ENCODE measurements at regions not wholly inside any gene's neighbourhood (a gene's known extent, or its start where the extent isn't known, plus 50 kb on each side); places are given as distances from the start of the nearest gene placed in this dataset.

DNA sequence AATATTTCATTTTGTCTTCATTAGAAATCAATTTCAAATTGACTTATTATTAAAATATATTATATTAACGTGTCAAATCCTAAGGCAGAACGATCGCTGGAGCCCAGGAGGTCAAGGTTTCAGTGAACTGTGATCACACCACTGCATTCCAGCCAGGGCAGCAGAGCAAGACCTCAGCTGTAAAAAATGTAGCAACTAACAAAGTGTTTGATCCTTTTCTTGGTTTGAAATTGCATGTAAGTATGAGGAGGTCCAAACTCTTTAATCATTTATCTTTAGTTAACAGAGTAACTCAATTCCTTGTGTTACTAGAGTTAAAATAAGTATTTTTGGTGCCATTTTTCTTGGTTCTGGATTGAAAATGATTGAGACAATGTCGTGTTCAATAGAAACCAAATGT, 1033.9 kb downstream of the NLGN4X start:
- no peaks in the 10 kb centered on the region for H3K36me3 ChIP-seq (ENCODE audit: insufficient read depth, low read length)
- no peaks in the 10 kb centered on the region for H3K4me1 ChIP-seq (ENCODE audit: insufficient read depth, low read length)
- no peaks in the 10 kb centered on the region for H3K9me3 ChIP-seq (ENCODE audit: low read length)
- H3K4me3 ChIP-seq (ENCODE audit: low read depth in 1 of 2, low read length in 2 of 2): no peak overlapping the region
- H3K27ac ChIP-seq (ENCODE audit: low read depth, low read length): no peak overlapping the region
- no peak overlapping the region for H3K9ac ChIP-seq (ENCODE audit: low read length)
- no peaks in the 10 kb centered on the region for H3K27me3 ChIP-seq (ENCODE audit: control insufficient read depth in 1 of 2, insufficient read depth in 2 of 2, low read length in 2 of 2)

DNA sequence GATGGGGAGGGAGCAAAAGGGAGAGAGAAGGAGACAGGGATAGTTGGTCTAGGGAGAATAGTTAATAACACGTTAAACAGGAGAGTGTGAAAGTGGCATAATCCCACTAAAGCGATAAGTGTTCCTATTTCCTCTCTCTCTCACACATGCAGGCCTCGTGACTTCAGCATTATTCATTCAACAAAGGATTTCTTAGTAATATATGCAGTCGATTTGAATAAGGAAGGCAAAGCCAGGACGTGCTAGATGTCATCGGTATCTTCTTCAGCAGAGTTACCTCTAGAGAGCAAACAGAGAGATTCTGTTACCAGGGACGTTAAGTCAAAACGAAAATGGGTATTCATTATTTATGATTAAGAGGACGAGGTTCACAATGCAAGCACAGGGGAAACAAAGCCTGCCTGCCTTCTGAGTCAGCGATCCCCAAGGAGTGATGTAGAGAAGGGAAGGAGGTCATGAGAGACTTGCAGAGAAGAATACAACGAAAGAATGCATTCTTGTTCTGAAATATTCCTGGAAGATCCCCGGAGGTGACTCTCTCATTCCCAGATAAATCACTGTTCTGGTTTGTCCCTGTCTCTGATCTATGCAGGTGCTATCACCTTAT, 1048.4 kb downstream of the NLGN4X start:
- Histone ChIP-seq H3K4me1 (ENCODE audit: insufficient read depth, low read length) (no peaks in the 10 kb centered on the region), H3K36me3 (ENCODE audit: insufficient read depth, low read length) (no peaks in the 10 kb centered on the region), H3K4me3 (ENCODE audit: low read depth in 1 of 2, low read length in 2 of 2) (no peak overlapping the region), H3K27me3 (ENCODE audit: control insufficient read depth in 1 of 2, insufficient read depth in 2 of 2, low read length in 2 of 2) (no peaks in the 10 kb centered on the region), H3K9ac (ENCODE audit: low read length) (no peak overlapping the region), H3K9me3 (ENCODE audit: low read length) (no peaks in the 10 kb centered on the region), H3K27ac (ENCODE audit: low read depth, low read length) (no peak overlapping the region)

DNA sequence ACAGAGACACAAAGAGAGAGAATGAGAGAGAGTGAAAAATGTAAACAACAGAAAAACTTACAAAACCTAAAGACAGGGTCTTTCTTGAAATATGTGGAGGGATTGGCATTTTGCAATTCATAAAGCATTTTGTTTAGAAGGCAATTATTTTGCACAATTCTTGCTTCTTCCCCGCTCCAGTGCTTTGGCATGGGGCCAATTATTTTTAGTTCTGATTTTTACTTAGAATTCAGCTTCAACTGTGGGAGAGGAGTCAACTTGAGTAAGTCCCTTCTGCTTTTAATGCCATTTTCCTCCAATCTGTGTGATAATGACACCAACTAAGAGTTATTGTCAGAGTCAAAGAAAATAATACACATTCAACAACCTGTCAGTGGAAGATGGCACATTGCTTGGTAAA, 1051.9 kb downstream of the NLGN4X start:
- Histone ChIP-seq H3K9me3 (ENCODE audit: low read length) (no peaks in the 10 kb centered on the region), H3K4me1 (ENCODE audit: insufficient read depth, low read length) (no peaks in the 10 kb centered on the region), H3K9ac (ENCODE audit: low read length) (no peak overlapping the region), H3K4me3 (ENCODE audit: low read depth in 1 of 2, low read length in 2 of 2) (no peak overlapping the region), H3K27me3 (ENCODE audit: control insufficient read depth in 1 of 2, insufficient read depth in 2 of 2, low read length in 2 of 2) (no peaks in the 10 kb centered on the region), H3K27ac (ENCODE audit: low read depth, low read length) (no peak overlapping the region), H3K36me3 (ENCODE audit: insufficient read depth, low read length) (no peaks in the 10 kb centered on the region)

DNA sequence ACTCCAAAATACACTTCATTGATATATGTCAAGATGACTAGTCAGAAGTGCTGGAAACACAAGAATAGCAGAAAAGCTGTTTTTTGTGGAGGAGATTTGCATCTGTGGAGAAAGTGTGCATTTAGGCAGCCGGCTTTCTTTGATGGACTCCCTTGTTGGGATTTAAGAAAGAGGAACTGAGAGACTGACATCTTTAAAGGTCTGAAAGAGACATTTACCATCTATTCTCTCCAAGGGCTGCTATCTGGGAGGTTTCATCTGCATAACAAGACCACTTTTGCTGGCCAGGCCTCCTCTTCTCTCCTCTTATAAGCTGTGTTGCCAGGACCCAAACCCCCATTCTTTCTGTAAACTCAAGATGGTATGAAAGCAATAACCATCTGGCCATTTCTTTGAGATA, 1065.0 kb downstream of the NLGN4X start:
- no peak overlapping the region for H3K4me3 ChIP-seq (ENCODE audit: low read depth in 1 of 2, low read length in 2 of 2)
- H3K9me3 ChIP-seq (ENCODE audit: low read length): no peaks in the 10 kb centered on the region
- no peaks in the 10 kb centered on the region for H3K27me3 ChIP-seq (ENCODE audit: control insufficient read depth in 1 of 2, insufficient read depth in 2 of 2, low read length in 2 of 2)
- H3K36me3 ChIP-seq (ENCODE audit: insufficient read depth, low read length): no peaks in the 10 kb centered on the region
- H3K9ac ChIP-seq (ENCODE audit: low read length): no peak overlapping the region
- H3K27ac ChIP-seq (ENCODE audit: low read depth, low read length): no peak overlapping the region
- no peaks in the 10 kb centered on the region for H3K4me1 ChIP-seq (ENCODE audit: insufficient read depth, low read length)

DNA sequence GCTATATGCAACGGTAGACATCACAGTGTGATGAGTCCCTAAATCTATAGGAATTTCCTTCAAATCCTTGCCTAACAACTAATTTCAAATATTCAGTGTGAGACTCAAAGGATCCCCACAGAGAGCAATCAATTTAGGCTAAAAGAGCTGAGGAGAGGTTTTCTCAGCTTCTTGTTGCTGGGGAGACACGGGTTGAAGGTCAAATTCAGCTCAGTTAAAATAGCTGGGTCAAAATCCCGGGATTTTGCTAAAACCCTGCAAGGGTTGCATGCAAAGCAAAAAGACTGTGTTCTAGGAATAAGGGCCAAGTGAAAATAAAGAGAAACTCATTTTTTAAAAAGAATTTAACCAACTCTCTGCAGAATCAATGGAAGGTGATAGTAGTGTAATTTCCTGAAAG, 1073.4 kb downstream of the NLGN4X start:
- H3K4me1 ChIP-seq (ENCODE audit: insufficient read depth, low read length): no peaks in the 10 kb centered on the region
- no peaks in the 10 kb centered on the region for H3K9me3 ChIP-seq (ENCODE audit: low read length)
- no peak overlapping the region for H3K9ac ChIP-seq (ENCODE audit: low read length)
- no peaks in the 10 kb centered on the region for H3K36me3 ChIP-seq (ENCODE audit: insufficient read depth, low read length)
- no peak overlapping the region for H3K4me3 ChIP-seq (ENCODE audit: low read depth in 1 of 2, low read length in 2 of 2)
- no peaks in the 10 kb centered on the region for H3K27me3 ChIP-seq (ENCODE audit: control insufficient read depth in 1 of 2, insufficient read depth in 2 of 2, low read length in 2 of 2)
- H3K27ac ChIP-seq (ENCODE audit: low read depth, low read length): no peak overlapping the region

DNA sequence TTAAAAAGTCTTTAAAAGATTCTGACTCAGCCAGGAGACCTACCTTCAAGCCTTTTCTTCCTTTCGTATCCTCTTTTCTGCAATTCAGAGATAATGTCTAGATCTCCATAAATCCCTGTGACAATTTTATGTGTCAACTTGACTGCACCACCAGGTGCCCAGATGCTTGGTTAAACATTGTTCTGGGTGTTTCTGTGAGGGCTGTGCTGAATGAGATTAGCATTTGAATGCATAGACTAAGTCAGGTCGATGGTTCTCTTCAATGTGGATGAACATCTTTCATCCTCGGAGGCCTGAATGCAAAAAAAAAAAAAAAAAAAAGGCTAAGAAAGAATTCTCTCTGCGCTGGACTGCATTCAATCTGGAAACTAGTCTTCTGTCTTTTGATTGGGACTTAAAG, 1082.7 kb downstream of the NLGN4X start:
- no peaks in the 10 kb centered on the region for H3K36me3 ChIP-seq (ENCODE audit: insufficient read depth, low read length)
- no peak overlapping the region for H3K9ac ChIP-seq (ENCODE audit: low read length)
- no peak overlapping the region for H3K4me3 ChIP-seq (ENCODE audit: low read depth in 1 of 2, low read length in 2 of 2)
- H3K4me1 ChIP-seq (ENCODE audit: insufficient read depth, low read length): no peaks in the 10 kb centered on the region
- H3K27ac ChIP-seq (ENCODE audit: low read depth, low read length): no peak overlapping the region
- no peaks in the 10 kb centered on the region for H3K9me3 ChIP-seq (ENCODE audit: low read length)
- no peaks in the 10 kb centered on the region for H3K27me3 ChIP-seq (ENCODE audit: control insufficient read depth in 1 of 2, insufficient read depth in 2 of 2, low read length in 2 of 2)

DNA sequence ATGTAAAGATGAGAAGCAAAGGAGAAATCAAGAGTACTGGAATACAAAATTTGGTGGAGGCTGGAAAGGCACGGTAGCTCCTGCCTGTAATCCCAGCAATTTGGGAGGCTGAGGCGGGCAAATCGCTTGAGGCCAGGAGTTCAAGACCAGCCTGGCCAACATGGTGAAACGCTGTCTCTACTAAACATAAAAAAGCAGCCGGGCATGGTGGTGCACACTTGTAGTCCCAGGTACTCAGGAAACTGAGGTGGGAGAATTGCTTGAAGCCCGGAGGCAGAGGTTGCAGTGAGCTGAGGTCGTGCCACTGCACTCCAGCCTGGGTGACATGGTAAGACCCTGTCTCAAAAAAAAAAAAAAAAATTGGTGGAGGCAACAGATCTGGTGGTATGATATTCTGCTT, 1086.0 kb downstream of the NLGN4X start:
- Histone ChIP-seq H3K27me3 (ENCODE audit: control insufficient read depth in 1 of 2, insufficient read depth in 2 of 2, low read length in 2 of 2) (no peaks in the 10 kb centered on the region), H3K27ac (ENCODE audit: low read depth, low read length) (no peak overlapping the region), H3K36me3 (ENCODE audit: insufficient read depth, low read length) (no peaks in the 10 kb centered on the region), H3K9ac (ENCODE audit: low read length) (no peak overlapping the region), H3K4me1 (ENCODE audit: insufficient read depth, low read length) (no peaks in the 10 kb centered on the region), H3K9me3 (ENCODE audit: low read length) (no peaks in the 10 kb centered on the region), H3K4me3 (ENCODE audit: low read depth in 1 of 2, low read length in 2 of 2) (no peak overlapping the region)

DNA sequence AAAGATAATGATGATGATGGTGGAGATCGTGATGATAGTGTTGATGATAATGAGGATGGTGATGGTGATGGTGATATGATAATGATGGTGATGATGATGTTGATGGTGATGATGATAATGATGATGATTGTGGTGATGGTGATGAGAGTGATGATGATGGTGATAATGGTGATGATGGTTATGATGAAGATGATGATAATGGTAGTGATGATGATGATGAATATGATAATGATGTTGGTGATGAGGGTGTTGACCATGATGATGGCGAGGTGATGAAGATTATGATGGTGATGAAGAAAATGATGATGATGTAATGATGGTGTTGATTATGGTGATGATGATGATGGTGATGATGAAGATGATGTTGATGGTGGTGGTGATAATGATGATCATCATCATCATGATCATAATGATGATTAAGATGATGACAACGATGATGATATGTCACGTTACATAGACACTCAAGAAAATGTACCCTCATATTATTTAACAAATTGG, 1106.4 kb downstream of the NLGN4X start:
- Histone ChIP-seq H3K27ac (ENCODE audit: low read depth, low read length) (no peak overlapping the region), H3K27me3 (ENCODE audit: control insufficient read depth in 1 of 2, insufficient read depth in 2 of 2, low read length in 2 of 2) (no peaks in the 10 kb centered on the region), H3K9ac (ENCODE audit: low read length) (no peak overlapping the region), H3K4me3 (ENCODE audit: low read depth in 1 of 2, low read length in 2 of 2) (no peak overlapping the region), H3K4me1 (ENCODE audit: insufficient read depth, low read length) (no peaks in the 10 kb centered on the region), H3K36me3 (ENCODE audit: insufficient read depth, low read length) (no peaks in the 10 kb centered on the region), H3K9me3 (ENCODE audit: low read length) (no peaks in the 10 kb centered on the region)

DNA sequence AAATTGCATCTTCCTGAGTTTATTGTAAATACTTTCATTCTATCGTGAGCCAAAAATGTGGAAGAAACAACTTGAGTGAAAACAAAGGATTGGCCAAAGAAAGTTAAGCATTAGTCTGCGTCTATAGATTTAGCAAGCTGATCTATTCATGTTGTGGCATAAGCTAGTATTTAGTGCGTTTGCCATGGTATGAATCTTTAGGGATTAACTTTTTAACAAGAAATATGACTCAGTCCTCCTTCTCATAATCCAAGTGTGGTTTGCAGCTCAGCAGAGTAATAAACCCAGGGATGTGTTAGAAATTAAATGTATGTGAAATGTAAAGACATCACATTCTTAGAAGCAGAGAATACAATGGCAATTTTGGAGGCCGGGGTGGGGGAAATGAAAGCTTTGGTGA, 1110.9 kb downstream of the NLGN4X start:
- no peak overlapping the region for H3K27ac ChIP-seq (ENCODE audit: low read depth, low read length)
- H3K9me3 ChIP-seq (ENCODE audit: low read length): no peaks in the 10 kb centered on the region
- H3K27me3 ChIP-seq (ENCODE audit: control insufficient read depth in 1 of 2, insufficient read depth in 2 of 2, low read length in 2 of 2): no peaks in the 10 kb centered on the region
- H3K9ac ChIP-seq (ENCODE audit: low read length): no peak overlapping the region
- no peaks in the 10 kb centered on the region for H3K4me1 ChIP-seq (ENCODE audit: insufficient read depth, low read length)
- H3K36me3 ChIP-seq (ENCODE audit: insufficient read depth, low read length): no peaks in the 10 kb centered on the region
- H3K4me3 ChIP-seq (ENCODE audit: low read depth in 1 of 2, low read length in 2 of 2): no peak overlapping the region

DNA sequence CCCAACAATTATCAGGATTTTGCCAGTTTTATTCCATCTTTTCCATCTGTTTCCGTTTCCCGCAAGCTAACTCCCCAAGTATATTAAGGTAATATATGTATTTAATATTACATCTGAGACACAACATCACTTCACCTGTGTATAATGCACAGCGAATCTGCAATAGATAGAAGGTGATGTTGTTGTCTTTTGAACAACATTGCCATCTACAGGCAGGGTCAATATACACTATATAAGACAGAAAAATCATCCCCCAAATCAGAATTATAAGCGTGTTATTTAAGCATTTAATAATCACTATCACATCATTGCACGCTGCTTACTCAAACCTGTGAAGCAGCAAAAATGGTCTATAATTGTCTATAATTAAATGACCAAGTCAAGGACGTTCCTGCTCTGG, 1115.5 kb downstream of the NLGN4X start:
- no peak overlapping the region for H3K9ac ChIP-seq (ENCODE audit: low read length)
- no peaks in the 10 kb centered on the region for H3K27me3 ChIP-seq (ENCODE audit: control insufficient read depth in 1 of 2, insufficient read depth in 2 of 2, low read length in 2 of 2)
- H3K27ac ChIP-seq (ENCODE audit: low read depth, low read length): no peak overlapping the region
- no peaks in the 10 kb centered on the region for H3K36me3 ChIP-seq (ENCODE audit: insufficient read depth, low read length)
- H3K4me1 ChIP-seq (ENCODE audit: insufficient read depth, low read length): no peaks in the 10 kb centered on the region
- H3K9me3 ChIP-seq (ENCODE audit: low read length): no peaks in the 10 kb centered on the region
- no peak overlapping the region for H3K4me3 ChIP-seq (ENCODE audit: low read depth in 1 of 2, low read length in 2 of 2)

DNA sequence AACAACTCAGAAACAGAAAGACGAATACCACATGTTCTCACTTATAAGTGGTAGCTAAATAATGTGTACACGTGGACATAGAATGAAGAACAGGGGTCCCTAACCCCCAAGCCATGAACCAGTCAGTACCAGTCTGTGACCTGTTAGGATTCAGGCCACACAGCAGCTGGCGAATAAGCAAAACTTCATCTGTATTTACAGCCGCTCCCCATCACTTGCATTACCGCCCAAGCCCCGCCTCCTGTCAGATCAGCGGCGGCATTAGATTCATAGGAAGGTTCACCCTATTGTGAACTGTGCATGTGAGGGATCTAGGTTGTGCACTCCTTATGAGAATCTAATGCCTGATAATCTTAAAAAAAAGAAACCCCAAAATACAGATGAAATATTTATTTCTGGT, 1128.7 kb downstream of the NLGN4X start:
- no peaks in the 10 kb centered on the region for H3K4me1 ChIP-seq (ENCODE audit: insufficient read depth, low read length)
- no peaks in the 10 kb centered on the region for H3K36me3 ChIP-seq (ENCODE audit: insufficient read depth, low read length)

DNA sequence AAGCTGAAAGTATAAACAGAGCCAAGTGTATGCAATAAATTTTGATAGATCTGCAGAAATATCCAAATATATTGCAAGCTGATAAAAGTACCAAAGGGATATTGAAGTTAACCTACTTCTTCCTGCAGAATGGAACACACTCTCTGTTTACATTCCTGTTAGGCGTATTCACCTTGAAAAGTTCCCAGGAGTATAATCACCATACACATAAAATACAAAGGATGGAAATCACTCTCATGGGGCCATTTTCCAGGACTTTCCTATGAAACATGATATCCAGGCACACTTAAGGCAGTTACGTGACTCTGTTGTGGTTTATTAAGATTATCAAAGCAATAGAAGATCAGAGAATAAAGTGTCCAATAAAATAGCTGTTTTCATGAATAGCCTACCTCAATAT, 1142.3 kb downstream of the NLGN4X start:
- Histone ChIP-seq H3K27me3 (ENCODE audit: control insufficient read depth in 1 of 2, insufficient read depth in 2 of 2, low read length in 2 of 2) (no peaks in the 10 kb centered on the region), H3K4me3 (ENCODE audit: low read depth in 1 of 2, low read length in 2 of 2) (no peak overlapping the region), H3K27ac (ENCODE audit: low read depth, low read length) (no peak overlapping the region), H3K9me3 (ENCODE audit: low read length) (no peaks in the 10 kb centered on the region), H3K36me3 (ENCODE audit: insufficient read depth, low read length) (no peaks in the 10 kb centered on the region), H3K9ac (ENCODE audit: low read length) (no peak overlapping the region), H3K4me1 (ENCODE audit: insufficient read depth, low read length) (no peaks in the 10 kb centered on the region)

More for the DNA sequence above, 1128.7 kb downstream of the NLGN4X start:
- H3K9ac ChIP-seq (ENCODE audit: low read length): no peak overlapping the region
- H3K9me3 ChIP-seq (ENCODE audit: low read length): no peaks in the 10 kb centered on the region
- H3K27me3 ChIP-seq (ENCODE audit: control insufficient read depth in 1 of 2, insufficient read depth in 2 of 2, low read length in 2 of 2): no peaks in the 10 kb centered on the region
- H3K4me3 ChIP-seq (ENCODE audit: low read depth in 1 of 2, low read length in 2 of 2): no peak overlapping the region
- H3K27ac ChIP-seq (ENCODE audit: low read depth, low read length): no peak overlapping the region
